ENCODE measurements at regions not wholly inside any gene's neighbourhood (a gene's known extent, or its start where the extent isn't known, plus 50 kb on each side); places are given as distances from the start of the nearest gene placed in this dataset.
"Not testable (repeated sequence)": the region's sequence is repeated elsewhere in the genome, so short reads cannot be mapped to it uniquely, and the experiment has no call there.

- WGBS = 84% methylated on average over 3 of the region's 3 CpGs
- H3K79me1 ChIP-seq (replicated peaks; ENCODE audit: low read length, poor library complexity, severe bottlenecking) = not testable (repeated sequence)
These were observed 387.5 kb downstream of the PREX1 start for GRCh38 chr20:48440261-48440660.

GRCh38 chr20:48437146-48437545 is 390.7 kb downstream of the PREX1 start:
- H3K9ac ChIP-seq (ENCODE audit: low read length) = no peak overlapping the region
- H4K91ac ChIP-seq (ENCODE audit: low read length) = no peak overlapping the region
- H2BK5ac ChIP-seq (ENCODE audit: low read depth, low read length, poor library complexity, severe bottlenecking) = no peak overlapping the region
- WGBS = 0% methylated on average over 1 of the region's 5 CpGs
- H2BK120ac ChIP-seq (ENCODE audit: low read depth, low read length) = no peak overlapping the region
- no peak overlapping the region for H3K27ac ChIP-seq (ENCODE audit: low read length, poor library complexity, severe bottlenecking)
- no peaks in the 10 kb centered on the region for H3K79me1 ChIP-seq (replicated peaks; ENCODE audit: low read length, poor library complexity, severe bottlenecking)
- H3K23ac ChIP-seq (ENCODE audit: low read length in 2 of 2) = no peak overlapping the region
- no peak overlapping the region for H3K18ac ChIP-seq (ENCODE audit: low read depth in 1 of 2, low read length in 2 of 2)
- no peak overlapping the region for H3K4ac ChIP-seq (ENCODE audit: low read depth in 1 of 2, low read length in 2 of 2)
- H2BK12ac ChIP-seq (ENCODE audit: low read length in 2 of 2) = no peak overlapping the region
- no peak overlapping the region for H3K14ac ChIP-seq (ENCODE audit: low read length in 2 of 2)
- H3K4me2 ChIP-seq (ENCODE audit: low read length, poor library complexity, severe bottlenecking) = no peak overlapping the region
- no peak overlapping the region for H3K4me3 ChIP-seq (ENCODE audit: insufficient read depth in 1 of 2, low read depth in 1 of 2, low read length in 2 of 2)
- H2AK5ac ChIP-seq (ENCODE audit: low read length, severe bottlenecking) = no peak overlapping the region
- H3K9me3 ChIP-seq (ENCODE audit: control insufficient read depth, low read length) = peaks cover 4% of the 10 kb centered on the region
- peaks cover 9 to 44% of the 10 kb centered on the region in 2 experiments for H3K27me3 ChIP-seq (ENCODE audit: control insufficient read depth in 1 of 2, insufficient read depth in 1 of 2, low read length in 2 of 2)
- H2BK15ac ChIP-seq (ENCODE audit: low read depth, poor library complexity, severe bottlenecking) = no peak overlapping the region
- no peak overlapping the region for H2AFZ ChIP-seq (ENCODE audit: low read depth, low read length)
- H4K8ac ChIP-seq (ENCODE audit: low read length) = no peak overlapping the region
- no peak for DNase-seq
- H3K36me3 ChIP-seq (ENCODE audit: control insufficient read depth in 1 of 2, insufficient read depth in 2 of 2, low read depth in 1 of 2, low read length in 2 of 2) = no peaks in the 10 kb centered on the region
- H3K4me1 ChIP-seq (ENCODE audit: control insufficient read depth, insufficient read depth, low read depth, low read length) = no peaks in the 10 kb centered on the region

More at GRCh38 chr20:48440261-48440660, 387.5 kb downstream of the PREX1 start:
- H2BK120ac ChIP-seq (ENCODE audit: low read depth, low read length); H2AK5ac ChIP-seq (ENCODE audit: low read length, severe bottlenecking); H3K4me2 ChIP-seq (ENCODE audit: low read length, poor library complexity, severe bottlenecking); H3K4me1 ChIP-seq (ENCODE audit: control insufficient read depth, insufficient read depth, low read depth, low read length); H3K14ac ChIP-seq (ENCODE audit: low read length in 2 of 2); DNase-seq; H4K91ac ChIP-seq (ENCODE audit: low read length); H2AFZ ChIP-seq (ENCODE audit: low read depth, low read length); H2BK5ac ChIP-seq (ENCODE audit: low read depth, low read length, poor library complexity, severe bottlenecking); H3K23ac ChIP-seq (ENCODE audit: low read length in 2 of 2); H4K8ac ChIP-seq (ENCODE audit: low read length); H3K27ac ChIP-seq (ENCODE audit: low read length, poor library complexity, severe bottlenecking); H3K4ac ChIP-seq (ENCODE audit: low read depth in 1 of 2, low read length in 2 of 2); H2BK15ac ChIP-seq (ENCODE audit: low read depth, poor library complexity, severe bottlenecking); H3K36me3 ChIP-seq (ENCODE audit: control insufficient read depth in 1 of 2, insufficient read depth in 2 of 2, low read depth in 1 of 2, low read length in 2 of 2); H3K18ac ChIP-seq (ENCODE audit: low read depth in 1 of 2, low read length in 2 of 2); H3K9ac ChIP-seq (ENCODE audit: low read length); H3K4me3 ChIP-seq (ENCODE audit: insufficient read depth in 1 of 2, low read depth in 1 of 2, low read length in 2 of 2); H2BK12ac ChIP-seq (ENCODE audit: low read length in 2 of 2): not testable (repeated sequence)
- H3K27me3 ChIP-seq (ENCODE audit: control insufficient read depth in 1 of 2, insufficient read depth in 1 of 2, low read length in 2 of 2) = peaks cover 0 to 22% of the 10 kb centered on the region in 2 experiments
- peaks cover 25% of the 10 kb centered on the region for H3K9me3 ChIP-seq (ENCODE audit: control insufficient read depth, low read length)

- H2BK12ac ChIP-seq (ENCODE audit: low read length in 2 of 2); H4K91ac ChIP-seq (ENCODE audit: low read length); H3K23ac ChIP-seq (ENCODE audit: low read length in 2 of 2); H3K14ac ChIP-seq (ENCODE audit: low read length in 2 of 2); H4K8ac ChIP-seq (ENCODE audit: low read length); H3K27ac ChIP-seq (ENCODE audit: low read length, poor library complexity, severe bottlenecking); H2BK120ac ChIP-seq (ENCODE audit: low read depth, low read length); H2AK5ac ChIP-seq (ENCODE audit: low read length, severe bottlenecking); H2BK15ac ChIP-seq (ENCODE audit: low read depth, poor library complexity, severe bottlenecking); H3K4me2 ChIP-seq (ENCODE audit: low read length, poor library complexity, severe bottlenecking); H2BK5ac ChIP-seq (ENCODE audit: low read depth, low read length, poor library complexity, severe bottlenecking); H3K4me3 ChIP-seq (ENCODE audit: insufficient read depth in 1 of 2, low read depth in 1 of 2, low read length in 2 of 2); H3K9me3 ChIP-seq (ENCODE audit: control insufficient read depth, low read length); DNase-seq; H3K79me1 ChIP-seq (replicated peaks; ENCODE audit: low read length, poor library complexity, severe bottlenecking); H3K36me3 ChIP-seq (ENCODE audit: control insufficient read depth in 1 of 2, insufficient read depth in 2 of 2, low read depth in 1 of 2, low read length in 2 of 2); H3K9ac ChIP-seq (ENCODE audit: low read length); H3K4me1 ChIP-seq (ENCODE audit: control insufficient read depth, insufficient read depth, low read depth, low read length); H2AFZ ChIP-seq (ENCODE audit: low read depth, low read length); H3K4ac ChIP-seq (ENCODE audit: low read depth in 1 of 2, low read length in 2 of 2); H3K18ac ChIP-seq (ENCODE audit: low read depth in 1 of 2, low read length in 2 of 2): not testable (repeated sequence)
- H3K27me3 ChIP-seq (ENCODE audit: control insufficient read depth in 1 of 2, insufficient read depth in 1 of 2, low read length in 2 of 2) = peaks cover 13 to 46% of the 10 kb centered on the region in 2 experiments
- WGBS = 86% methylated on average over 8 of the region's 8 CpGs
These were observed 391.2 kb downstream of the PREX1 start for GRCh38 chr20:48436609-48437008.

GRCh38 chr20:48433178-48433577 is 394.6 kb downstream of the PREX1 start:
- no peak overlapping the region for H3K4ac ChIP-seq (ENCODE audit: low read depth in 1 of 2, low read length in 2 of 2)
- 86% methylated on average over 1 of the region's 4 CpGs for WGBS
- no peak overlapping the region for H3K23ac ChIP-seq (ENCODE audit: low read length in 2 of 2)
- H4K8ac ChIP-seq (ENCODE audit: low read length) = no peak overlapping the region
- no peaks in the 10 kb centered on the region for H3K36me3 ChIP-seq (ENCODE audit: control insufficient read depth in 1 of 2, insufficient read depth in 2 of 2, low read depth in 1 of 2, low read length in 2 of 2)
- H3K9ac ChIP-seq (ENCODE audit: low read length) = no peak overlapping the region
- DNase-seq = no peak
- H3K18ac ChIP-seq (ENCODE audit: low read depth in 1 of 2, low read length in 2 of 2) = no peak overlapping the region
- no peak overlapping the region for H3K4me3 ChIP-seq (ENCODE audit: insufficient read depth in 1 of 2, low read depth in 1 of 2, low read length in 2 of 2)
- no peak overlapping the region for H2AFZ ChIP-seq (ENCODE audit: low read depth, low read length)
- H2AK5ac ChIP-seq (ENCODE audit: low read length, severe bottlenecking) = no peak overlapping the region
- H3K79me1 ChIP-seq (replicated peaks; ENCODE audit: low read length, poor library complexity, severe bottlenecking) = no peaks in the 10 kb centered on the region
- H2BK120ac ChIP-seq (ENCODE audit: low read depth, low read length) = no peak overlapping the region
- H3K4me1 ChIP-seq (ENCODE audit: control insufficient read depth, insufficient read depth, low read depth, low read length) = no peaks in the 10 kb centered on the region
- H3K14ac ChIP-seq (ENCODE audit: low read length in 2 of 2) = no peak overlapping the region
- H2BK15ac ChIP-seq (ENCODE audit: low read depth, poor library complexity, severe bottlenecking) = no peak overlapping the region
- H3K27ac ChIP-seq (ENCODE audit: low read length, poor library complexity, severe bottlenecking) = no peak overlapping the region
- no peak overlapping the region for H2BK12ac ChIP-seq (ENCODE audit: low read length in 2 of 2)
- H3K9me3 ChIP-seq (ENCODE audit: control insufficient read depth, low read length) = no peaks in the 10 kb centered on the region
- H2BK5ac ChIP-seq (ENCODE audit: low read depth, low read length, poor library complexity, severe bottlenecking) = no peak overlapping the region
- H3K27me3 ChIP-seq (ENCODE audit: control insufficient read depth in 1 of 2, insufficient read depth in 1 of 2, low read length in 2 of 2) = peaks cover 25 to 66% of the 10 kb centered on the region in 2 experiments
- H4K91ac ChIP-seq (ENCODE audit: low read length) = no peak overlapping the region
- H3K4me2 ChIP-seq (ENCODE audit: low read length, poor library complexity, severe bottlenecking) = no peak overlapping the region
